Tibial nerve (tissue), 4 donors: ENCODE measurements at regions not wholly inside any gene's neighbourhood (a gene's known extent, or its start where the extent isn't known, plus 50 kb on each side); places are given as distances from the start of the nearest gene placed in this dataset.

Experiments used
- DNase-seq, 2 donors: peaks; one replicate each; pipeline ENCODE4 v3.0.0-alpha.2; 2019; ENCODE audit warnings: low spot score in 2 of 2
- H3K27ac ChIP-seq, 4 donors: fragments of 200-600 bp; sonication (generic) in 3 of 4; one replicate each; pipeline ENCODE4 v1.5.1; 2017 to 2019; ENCODE audit warnings: mild to moderate bottlenecking in 1 of 4
- H3K27me3 ChIP-seq, 2 donors: fragments of 200-600 bp; sonication (generic) in 1 of 2; one replicate each; pipeline versions ENCODE4 v1.5.1 to v1.6.0; 2017 to 2019
- H3K36me3 ChIP-seq, 3 donors: fragments of 200-600 bp; sonication (generic); one replicate each; pipeline ENCODE4 v1.5.1; 2018 to 2019
- H3K4me1 ChIP-seq, 4 donors: fragments of 200-600 bp; sonication (generic) in 3 of 4; one replicate each; pipeline ENCODE4 v1.5.1; 2017 to 2019
- H3K4me3 ChIP-seq, 4 donors: fragments of 200-600 bp; sonication (generic) in 3 of 4; one replicate each; pipeline ENCODE4 v1.5.1; 2017 to 2019; ENCODE audit warnings: mild to moderate bottlenecking in 1 of 4, moderate library complexity in 1 of 4
- H3K9me3 ChIP-seq, 4 donors: fragments of 200-600 bp; sonication (generic) in 3 of 4; one replicate each; pipeline ENCODE4 v1.5.1; 2017 to 2019
- CTCF ChIP-seq, 5 experiments: fragments of 200-600 bp in 3 of 5; fragments of 450-650 bp in 2 of 5; sonication (generic) in 3 of 5; IDR thresholded peaks; one replicate each; pipeline ENCODE4 v1.5.1; 2016 to 2019; ENCODE audit warnings: antibody characterized with exemption in 5 of 5, mild to moderate bottlenecking in 3 of 5, moderate library complexity in 2 of 5
- EP300 ChIP-seq, 2 donors: sonication (generic); formaldehyde crosslinking; IDR thresholded peaks; one replicate each; pipeline ENCODE4 v1.6.1; 2017; ENCODE audit warnings: antibody characterized with exemption in 2 of 2, mild to moderate bottlenecking in 1 of 2
- POLR2A ChIP-seq, 2 donors: fragments of 450-650 bp; IDR thresholded peaks; one replicate each; pipeline ENCODE4 v1.6.1; 2017; ENCODE audit warnings: antibody characterized with exemption in 2 of 2, mild to moderate bottlenecking in 2 of 2, moderate library complexity in 2 of 2
- WGBS, 2 donors: methylation state at CpG; one replicate each; pipeline ENCODE4 v1.1.5; 2018; 5-methylcytosine and 5-hydroxymethylcytosine counted together

GRCh38 chr9:87076825-87077224 lies 129.5 kb upstream of the GAS1 start:
- Histone ChIP-seq H3K27me3 (no peaks in the 10 kb centered on the region), H3K9me3 (no peaks in the 10 kb centered on the region), H3K27ac (no peak overlapping the region), H3K4me3 (no peak overlapping the region), H3K36me3 (no peaks in the 10 kb centered on the region), H3K4me1 (no peaks in the 10 kb centered on the region)
- TF ChIP-seq POLR2A (IDR thresholded peaks at IDR 0.05) (no peak), EP300 (IDR thresholded peaks at IDR 0.05) (no peak), CTCF (IDR thresholded peaks at IDR 0.05) (no peak)
- WGBS, 2 donors = 90 to 91% methylated on average over 2 of the region's 2 CpGs
- no peak for DNase-seq

GRCh38 chr9:87077986-87078385 lies 130.7 kb upstream of the GAS1 start:
- no peak overlapping the region for H3K4me3 ChIP-seq
- no peaks in the 10 kb centered on the region for H3K4me1 ChIP-seq
- no peak overlapping the region for H3K27ac ChIP-seq
- no peaks in the 10 kb centered on the region for H3K9me3 ChIP-seq
- no peak for DNase-seq
- TF ChIP-seq EP300 (IDR thresholded peaks at IDR 0.05) = no peak
- no peak for TF ChIP-seq POLR2A (IDR thresholded peaks at IDR 0.05)
- TF ChIP-seq CTCF (IDR thresholded peaks at IDR 0.05) = no peak
- no peaks in the 10 kb centered on the region for H3K27me3 ChIP-seq
- 88 to 91% methylated on average over 3 of the region's 3 CpGs for whole genome bisulfite sequencing, 2 donors
- H3K36me3 ChIP-seq = no peaks in the 10 kb centered on the region

- no peak for DNase-seq
- WGBS, 2 donors = 67 to 73% methylated on average over 7 of the region's 7 CpGs
- H3K27ac ChIP-seq = no peak overlapping the region
Observed at GRCh38 chr9:87080512-87081264, 133.4 kb upstream of the GAS1 start.

GRCh38 chr9:87081503-87081902 lies 134.2 kb upstream of the GAS1 start:
- DNase-seq = no peak
- H3K4me3 ChIP-seq = no peak overlapping the region
- no peaks in the 10 kb centered on the region for H3K9me3 ChIP-seq
- H3K4me1 ChIP-seq = no peaks in the 10 kb centered on the region
- 51 to 53% methylated on average over 2 of the region's 2 CpGs for WGBS, 2 donors
- no peak for TF ChIP-seq CTCF (IDR thresholded peaks at IDR 0.05)
- H3K36me3 ChIP-seq = no peaks in the 10 kb centered on the region
- H3K27me3 ChIP-seq = no peaks in the 10 kb centered on the region
- no peak overlapping the region for H3K27ac ChIP-seq

More at GRCh38 chr9:87080512-87081264, 133.4 kb upstream of the GAS1 start:
- no peaks in the 10 kb centered on the region for H3K27me3 ChIP-seq
- no peak overlapping the region for H3K4me3 ChIP-seq
- no peaks in the 10 kb centered on the region for H3K9me3 ChIP-seq
- TF ChIP-seq POLR2A (IDR thresholded peaks at IDR 0.05) (no peak), CTCF (IDR thresholded peaks at IDR 0.05) (no peak), EP300 (IDR thresholded peaks at IDR 0.05) (no peak)
- no peaks in the 10 kb centered on the region for H3K36me3 ChIP-seq
- no peaks in the 10 kb centered on the region for H3K4me1 ChIP-seq

GRCh38 chr9:87083986-87084385 lies 136.7 kb upstream of the GAS1 start:
- no peak overlapping the region for H3K4me3 ChIP-seq
- peaks cover 0 to 3% (median 0%) of the 10 kb centered on the region in 4 donors for H3K4me1 ChIP-seq
- H3K36me3 ChIP-seq = no peaks in the 10 kb centered on the region
- TF ChIP-seq CTCF (IDR thresholded peaks at IDR 0.05) = no peak
- TF ChIP-seq POLR2A (IDR thresholded peaks at IDR 0.05) = no peak
- TF ChIP-seq EP300 (IDR thresholded peaks at IDR 0.05) = no peak
- no peak overlapping the region for H3K27ac ChIP-seq
- WGBS, 2 donors = 89 to 95% methylated on average over 10 to 13 of the region's 13 CpGs
- H3K27me3 ChIP-seq = no peaks in the 10 kb centered on the region
- no peak for DNase-seq
- H3K9me3 ChIP-seq = peaks cover 0 to 4% (median 0%) of the 10 kb centered on the region in 4 donors
